Ovary (tissue), 7 donors: ENCODE measurements at regions not wholly inside any gene's neighbourhood (a gene's known extent, or its start where the extent isn't known, plus 50 kb on each side); places are given as distances from the start of the nearest gene placed in this dataset.

Experiments
- DNase-seq, 5 donors: peaks; one replicate each; pipeline ENCODE4 v3.0.0-alpha.2; 2019 to 2020
- H3K27ac ChIP-seq, 2 donors: fragments of 200-600 bp; one replicate each; pipeline versions ENCODE4 v1.5.1 to v1.8.0; 2019 to 2022
- H3K27me3 ChIP-seq: fragments of 200-600 bp; one replicate; pipeline ENCODE4 v1.8.0; 2022
- H3K36me3 ChIP-seq: fragments of 200-600 bp; sonication (generic); one replicate; pipeline ENCODE4 v1.5.1; 2019
- H3K4me1 ChIP-seq: one replicate; pipeline ENCODE4 v1.8.1; 2013; ENCODE audit warnings: mild to moderate bottlenecking, moderate library complexity; ENCODE audit not compliant: insufficient read depth
- H3K4me3 ChIP-seq: fragments of 200-600 bp; sonication (generic); one replicate; pipeline ENCODE4 v1.5.1; 2017
- H3K9me3 ChIP-seq, 2 donors: fragments of 200-600 bp in 1 of 2; sonication (generic) in 1 of 2; one replicate each; pipeline versions ENCODE4 v1.5.1 to v1.8.1; 2013 to 2019; ENCODE audit warnings: mild to moderate bottlenecking in 1 of 2, moderate library complexity in 1 of 2
- CTCF ChIP-seq, 3 donors: fragments of 450-650 bp in 2 of 3; fragments of 200-600 bp in 1 of 3; IDR thresholded peaks; one replicate each; pipeline versions ENCODE4 v1.5.1 to v1.8.0; 2016 to 2022; ENCODE audit warnings: antibody characterized with exemption in 3 of 3, mild to moderate bottlenecking in 1 of 3
- EP300 ChIP-seq: sonication (generic); formaldehyde crosslinking; IDR thresholded peaks from one replicate; pipeline ENCODE4 v1.6.1; 2017; ENCODE audit warnings: antibody characterized with exemption
- POLR2A ChIP-seq: fragments of 450-650 bp; IDR thresholded peaks from one replicate; pipeline ENCODE4 v1.6.1; 2017; ENCODE audit warnings: antibody characterized with exemption, mild to moderate bottlenecking, moderate library complexity
- WGBS, 3 donors: extraction: QIAGEN DNeasy Blood & Tissue Kit in 1 of 3; methylation state at CpG; one replicate each; pipeline versions ENCODE4 v1.1.5 to v1.1.7; 2013 to 2017; 5-methylcytosine and 5-hydroxymethylcytosine counted together
- intact Hi-C, 4 donors: fragments of 100-400 bp; cut with DNase I; formaldehyde crosslinking; loops; one replicate each; pipeline versions ENCODE4 v1.11.0 to v1.15.1; 2022 to 2023
- donor health status: DM: no; HTN: no; CAD: no; lungs with moderate emphysema.
- donor health status: DM: no; HTN: no; CAD: no.
- donor health status: Bipolar disorder and iron deficiency.
- donor health status: DM: no; HTN: no; CAD: no.
- donor health status: DM: yes; HTN: yes; CAD: no.

- H3K4me3 ChIP-seq = no peak overlapping the region
- no peaks in the 10 kb centered on the region for H3K4me1 ChIP-seq
- H3K27ac ChIP-seq = no peak overlapping the region
- H3K36me3 ChIP-seq = no peaks in the 10 kb centered on the region
- peaks cover 0 to 3% of the 10 kb centered on the region in 2 donors for H3K9me3 ChIP-seq
- intact Hi-C loops = no loop called here
- WGBS, 3 donors = 31 to 44% (median 40%) methylated on average over 3 of the region's 3 CpGs
- TF ChIP-seq EP300 (no peak), POLR2A (no peak), CTCF (IDR thresholded peaks at IDR 0.05) (no peak)
- H3K27me3 ChIP-seq = no peaks in the 10 kb centered on the region
- no peak for DNase-seq
Observed at GRCh38 chr7:119825091-119825655, 447.8 kb upstream of the KCND2 start.

DNA sequence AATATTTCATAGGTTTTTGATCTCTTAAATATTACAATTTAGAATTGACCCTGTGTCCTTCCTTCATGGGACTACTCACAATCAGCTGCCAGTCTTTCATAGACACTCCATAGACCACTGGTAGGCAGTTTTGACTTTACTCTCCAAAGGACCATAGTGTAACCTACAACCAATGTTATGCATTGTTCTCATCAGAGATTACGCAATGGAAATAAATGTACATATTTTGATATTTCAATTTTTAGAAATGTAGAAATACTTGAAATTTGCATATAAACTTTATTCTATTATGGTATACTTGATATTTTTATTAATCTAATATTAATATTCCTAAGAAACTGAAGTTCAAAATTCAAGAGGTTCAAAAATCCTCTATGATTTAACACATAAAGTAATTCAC, 446.4 kb upstream of the KCND2 start:
- no peak overlapping the region for H3K4me3 ChIP-seq
- WGBS, 3 donors = 95 to 98% (median 95%) methylated on average over 1 of the region's 1 CpG
- H3K27me3 ChIP-seq = no peaks in the 10 kb centered on the region
- H3K9me3 ChIP-seq = peaks cover 0 to 2% of the 10 kb centered on the region in 2 donors
- H3K27ac ChIP-seq = no peak overlapping the region
- no peak for DNase-seq
- H3K4me1 ChIP-seq = no peaks in the 10 kb centered on the region
- TF ChIP-seq POLR2A (no peak), CTCF (IDR thresholded peaks at IDR 0.05) (no peak), EP300 (no peak)
- intact Hi-C loops = no loop called here
- H3K36me3 ChIP-seq = no peaks in the 10 kb centered on the region

DNA sequence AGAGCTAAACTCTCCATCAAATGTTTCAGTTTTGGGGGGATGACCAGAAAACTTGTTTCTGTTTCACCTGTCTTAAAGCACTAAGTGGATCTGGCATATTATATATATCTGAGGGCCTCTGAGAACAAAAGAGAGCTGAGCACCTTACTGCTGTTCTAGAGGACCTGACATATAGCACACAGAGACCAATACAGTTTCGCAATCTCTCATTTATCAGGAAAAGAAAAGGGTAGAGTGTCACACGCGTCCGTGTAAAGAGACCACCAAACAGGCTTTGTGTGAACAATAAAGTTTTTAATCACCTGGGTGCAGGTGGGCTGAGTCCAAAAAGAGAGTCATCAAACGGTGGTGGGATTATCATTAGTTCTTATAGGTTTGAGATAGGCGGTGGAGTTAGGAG, 434.5 kb upstream of the KCND2 start:
- intact Hi-C loops = no loop called here
- Histone ChIP-seq H3K4me3 (no peak overlapping the region), H3K9me3 (no peaks in the 10 kb centered on the region), H3K36me3 (no peaks in the 10 kb centered on the region), H3K4me1 (no peaks in the 10 kb centered on the region), H3K27me3 (no peaks in the 10 kb centered on the region), H3K27ac (no peak overlapping the region)
- 92 to 96% (median 95%) methylated on average over 6 of the region's 6 CpGs for WGBS, 3 donors
- no peak for DNase-seq
- TF ChIP-seq CTCF (IDR thresholded peaks at IDR 0.05) (no peak), EP300 (no peak), POLR2A (no peak)

GRCh38 chr7:119842337-119842736, 430.6 kb upstream of the KCND2 start:
- WGBS, 3 donors = 10 to 23% (median 21%) methylated on average over 1 of the region's 1 CpG
- H3K36me3 ChIP-seq = no peaks in the 10 kb centered on the region
- no peaks in the 10 kb centered on the region for H3K27me3 ChIP-seq
- H3K27ac ChIP-seq = no peak overlapping the region
- TF ChIP-seq POLR2A (no peak), EP300 (no peak), CTCF (IDR thresholded peaks at IDR 0.05) (no peak)
- H3K4me1 ChIP-seq = no peaks in the 10 kb centered on the region
- no peak overlapping the region for H3K4me3 ChIP-seq
- intact Hi-C loops = no loop called here
- DNase-seq = no peak
- H3K9me3 ChIP-seq = no peaks in the 10 kb centered on the region

DNA sequence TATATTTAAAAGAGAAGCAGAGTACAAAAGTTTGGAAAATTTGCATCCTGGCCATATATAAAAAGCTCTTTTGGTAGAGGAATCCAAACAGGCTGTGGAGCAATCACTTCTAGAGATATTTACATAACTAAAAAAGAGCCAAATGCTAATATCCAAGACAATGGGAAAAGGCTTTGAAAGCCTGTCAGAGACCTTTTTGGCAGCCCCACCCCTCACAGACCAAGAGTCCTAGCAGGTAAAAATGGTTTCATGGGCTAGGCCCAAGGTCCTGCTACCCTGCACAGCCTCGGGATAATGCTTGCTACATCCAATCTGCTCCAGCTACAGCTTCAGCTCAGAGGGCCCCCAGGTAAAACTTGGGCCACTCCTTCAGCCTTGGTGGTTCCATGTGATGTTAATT, 430.2 kb upstream of the KCND2 start:
- DNase-seq = no peak
- no peaks in the 10 kb centered on the region for H3K36me3 ChIP-seq
- no peak for TF ChIP-seq CTCF (IDR thresholded peaks at IDR 0.05)
- 80 to 87% (median 83%) methylated on average over 1 of the region's 1 CpG for WGBS, 3 donors
- no peaks in the 10 kb centered on the region for H3K9me3 ChIP-seq
- H3K27ac ChIP-seq = no peak overlapping the region
- no peaks in the 10 kb centered on the region for H3K4me1 ChIP-seq
- intact Hi-C loops = no loop called here
- no peaks in the 10 kb centered on the region for H3K27me3 ChIP-seq
- H3K4me3 ChIP-seq = no peak overlapping the region
